Lower leg skin (tissue), 3 donors: ENCODE measurements at regions not wholly inside any gene's neighbourhood (a gene's known extent, or its start where the extent isn't known, plus 50 kb on each side); places are given as distances from the start of the nearest gene placed in this dataset.
"Not testable (repeated sequence)": the region's sequence is repeated elsewhere in the genome, so short reads cannot be mapped to it uniquely, and the experiment has no call there.

ENCODE experiments used
- CTCF ChIP-seq, 3 donors: fragments of 450-650 bp; IDR thresholded peaks; one replicate each; pipeline ENCODE4 v1.5.1; 2016; ENCODE audit warnings: antibody characterized with exemption in 3 of 3, mild to moderate bottlenecking in 3 of 3, moderate library complexity in 2 of 3
- POLR2A ChIP-seq, 2 donors: fragments of 450-650 bp; IDR thresholded peaks; one replicate each; pipeline ENCODE4 v1.6.1; 2016 to 2017; ENCODE audit warnings: antibody characterized with exemption in 2 of 2, mild to moderate bottlenecking in 1 of 2, moderate library complexity in 1 of 2

DNA sequence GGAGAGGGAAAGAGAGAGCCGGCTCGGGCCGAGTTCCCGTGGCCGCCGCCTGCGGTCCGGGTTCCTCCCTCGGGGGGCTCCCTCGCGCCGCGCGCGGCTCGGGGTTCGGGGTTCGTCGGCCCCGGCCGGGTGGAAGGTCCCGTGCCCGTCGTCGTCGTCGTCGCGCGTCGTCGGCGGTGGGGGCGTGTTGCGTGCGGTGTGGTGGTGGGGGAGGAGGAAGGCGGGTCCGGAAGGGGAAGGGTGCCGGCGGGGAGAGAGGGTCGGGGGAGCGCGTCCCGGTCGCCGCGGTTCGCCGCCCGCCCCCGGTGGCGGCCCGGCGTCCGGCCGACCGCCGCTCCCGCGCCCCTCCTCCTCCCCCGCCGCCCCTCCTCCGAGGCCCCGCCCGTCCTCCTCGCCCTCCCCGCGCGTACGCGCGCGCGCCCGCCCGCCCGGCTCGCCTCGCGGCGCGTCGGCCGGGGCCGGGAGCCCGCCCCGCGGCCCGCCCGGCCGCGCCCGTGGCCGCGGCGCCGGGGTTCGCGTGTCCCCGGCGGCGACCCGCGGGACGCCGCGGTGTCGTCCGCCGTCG lies 2308.3 kb upstream of the TPTE start:
- TF ChIP-seq CTCF (IDR thresholded peaks at IDR 0.05): peak in 1 of 3 donors; percentile 19
- not testable (repeated sequence) for TF ChIP-seq POLR2A (IDR thresholded peaks at IDR 0.05)
